Mononuclear cell (primary cell): ENCODE measurements at regions not wholly inside any gene's neighbourhood (a gene's known extent, or its start where the extent isn't known, plus 50 kb on each side); places are given as distances from the start of the nearest gene placed in this dataset.

Experiments
- H3K27me3 ChIP-seq: 2 replicates; pipeline ENCODE4 v1.6.0; 2011; ENCODE audit warnings: low read length, control low read depth; ENCODE audit not compliant: insufficient read depth
- H3K4me1 ChIP-seq: 2 replicates; pipeline ENCODE4 v1.5.1; 2011; ENCODE audit warnings: mild to moderate bottlenecking, low read length, control low read depth; ENCODE audit not compliant: insufficient read depth
- H3K4me3 ChIP-seq: 2 replicates; pipeline ENCODE4 v1.5.1; 2011; ENCODE audit warnings: mild to moderate bottlenecking, low read length, moderate library complexity
- H3K9me3 ChIP-seq: 2 replicates; pipeline ENCODE4 v1.5.1; 2011; ENCODE audit warnings: low read depth, mild to moderate bottlenecking, control low read depth, low read length

DNA sequence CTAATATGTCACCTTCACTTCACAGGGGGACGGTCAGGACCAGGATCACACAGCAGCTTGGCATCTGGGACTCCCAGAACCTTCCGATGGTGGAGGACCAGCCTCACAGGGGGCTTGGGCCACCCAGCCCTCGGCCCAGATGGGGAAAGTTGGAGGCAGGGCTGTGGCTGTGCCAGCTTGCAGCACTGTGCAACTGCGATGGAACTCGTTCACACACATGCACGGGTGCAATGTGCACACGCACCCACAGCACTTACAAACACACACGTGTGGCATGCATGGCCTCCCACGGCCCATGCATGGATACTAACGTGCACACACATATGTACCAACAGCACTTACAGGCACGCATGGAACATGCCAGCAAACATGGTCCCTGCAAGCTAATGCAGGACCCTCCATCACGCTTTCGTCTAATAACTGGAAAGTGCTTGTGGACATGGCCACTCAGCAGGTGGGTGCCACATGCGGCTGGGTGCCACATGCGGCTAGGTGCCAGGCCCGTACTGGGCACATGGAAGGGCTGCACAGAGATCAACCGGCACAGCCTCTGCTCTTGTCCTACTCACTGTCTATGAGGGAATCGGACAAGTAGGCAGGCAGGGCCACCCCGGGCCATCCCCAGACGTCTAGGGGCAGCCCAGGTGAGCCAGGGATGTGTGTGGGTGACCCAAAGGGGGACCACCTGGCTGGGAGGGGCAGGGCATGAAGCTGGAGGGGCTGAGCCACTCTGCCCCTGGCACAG is 63.2 kb downstream of the ADRA2C start:
- Histone ChIP-seq H3K4me3 (no peak overlapping the region), H3K4me1 (no peaks in the 10 kb centered on the region), H3K27me3 (no peaks in the 10 kb centered on the region), H3K9me3 (no peaks in the 10 kb centered on the region)

GRCh38 chr4:3829956-3830773 is 64.0 kb downstream of the ADRA2C start:
- Histone ChIP-seq H3K4me3 (no peak overlapping the region), H3K27me3 (no peaks in the 10 kb centered on the region), H3K4me1 (no peaks in the 10 kb centered on the region), H3K9me3 (no peaks in the 10 kb centered on the region)

DNA sequence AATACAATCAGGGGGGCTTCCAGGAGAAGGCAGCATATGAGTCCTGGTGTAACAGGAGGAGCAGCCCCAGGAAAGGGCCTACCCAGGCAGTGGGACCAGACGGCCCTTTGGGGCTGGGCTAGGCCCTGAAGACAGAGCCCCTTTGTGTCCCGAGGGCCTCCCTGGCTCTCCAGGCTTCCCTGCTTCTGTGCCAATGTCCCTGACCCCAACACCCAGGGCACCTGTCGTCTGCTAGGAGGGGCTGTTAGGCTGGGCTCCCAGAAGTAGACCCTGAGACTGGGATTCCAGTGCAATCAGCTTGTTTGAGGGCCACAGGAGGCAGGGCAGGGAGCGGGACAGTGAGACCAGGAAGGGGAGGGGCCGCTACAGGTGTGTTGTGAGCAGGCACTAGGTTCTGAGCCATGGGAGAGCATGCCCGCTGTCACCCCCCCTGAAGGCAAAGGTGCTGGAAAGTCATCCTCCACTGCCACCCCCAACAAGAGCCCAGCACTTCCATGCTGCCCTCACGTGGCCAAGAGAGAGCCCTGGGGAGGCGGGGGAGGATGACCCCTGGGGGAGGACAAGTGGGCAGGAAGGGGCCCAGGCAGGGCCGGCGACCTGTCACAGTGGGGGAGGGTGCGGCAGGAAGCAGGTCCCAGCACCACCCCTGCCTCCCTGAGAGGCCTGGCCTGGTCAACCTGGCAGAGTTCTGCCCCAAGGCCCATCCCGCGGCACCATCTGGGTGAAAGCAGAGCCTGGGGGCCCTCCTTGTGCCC is 64.8 kb downstream of the ADRA2C start:
- H3K4me1 ChIP-seq = no peaks in the 10 kb centered on the region
- H3K9me3 ChIP-seq = no peaks in the 10 kb centered on the region
- no peak overlapping the region for H3K4me3 ChIP-seq
- no peaks in the 10 kb centered on the region for H3K27me3 ChIP-seq

- no peaks in the 10 kb centered on the region for H3K9me3 ChIP-seq
- H3K4me3 ChIP-seq = no peak overlapping the region
- no peaks in the 10 kb centered on the region for H3K4me1 ChIP-seq
- H3K27me3 ChIP-seq = no peaks in the 10 kb centered on the region
Measured at GRCh38 chr4:3831529-3832150, 65.5 kb downstream of the ADRA2C start.

- Histone ChIP-seq H3K27me3 (no peaks in the 10 kb centered on the region), H3K4me3 (no peak overlapping the region), H3K4me1 (no peaks in the 10 kb centered on the region), H3K9me3 (no peaks in the 10 kb centered on the region)
Measured at GRCh38 chr4:3832536-3833220, 66.5 kb downstream of the ADRA2C start.

GRCh38 chr4:3833326-3833989 is 67.3 kb downstream of the ADRA2C start:
- no peaks in the 10 kb centered on the region for H3K9me3 ChIP-seq
- no peaks in the 10 kb centered on the region for H3K27me3 ChIP-seq
- no peaks in the 10 kb centered on the region for H3K4me1 ChIP-seq
- no peak overlapping the region for H3K4me3 ChIP-seq

GRCh38 chr4:3834186-3834662 is 68.0 kb downstream of the ADRA2C start:
- no peaks in the 10 kb centered on the region for H3K27me3 ChIP-seq
- no peaks in the 10 kb centered on the region for H3K9me3 ChIP-seq
- no peak overlapping the region for H3K4me3 ChIP-seq
- no peaks in the 10 kb centered on the region for H3K4me1 ChIP-seq

GRCh38 chr4:3834663-3835521 is 68.7 kb downstream of the ADRA2C start:
- H3K4me3 ChIP-seq = no peak overlapping the region
- no peaks in the 10 kb centered on the region for H3K9me3 ChIP-seq
- no peaks in the 10 kb centered on the region for H3K4me1 ChIP-seq
- H3K27me3 ChIP-seq = no peaks in the 10 kb centered on the region

GRCh38 chr4:3835527-3836405 is 69.6 kb downstream of the ADRA2C start:
- no peaks in the 10 kb centered on the region for H3K9me3 ChIP-seq
- H3K4me1 ChIP-seq = no peaks in the 10 kb centered on the region
- no peaks in the 10 kb centered on the region for H3K27me3 ChIP-seq
- H3K4me3 ChIP-seq = no peak overlapping the region

- Histone ChIP-seq H3K4me1 (no peaks in the 10 kb centered on the region), H3K9me3 (no peaks in the 10 kb centered on the region), H3K27me3 (no peaks in the 10 kb centered on the region), H3K4me3 (no peak overlapping the region)
Measured at GRCh38 chr4:3836406-3836755, 70.2 kb downstream of the ADRA2C start.

DNA sequence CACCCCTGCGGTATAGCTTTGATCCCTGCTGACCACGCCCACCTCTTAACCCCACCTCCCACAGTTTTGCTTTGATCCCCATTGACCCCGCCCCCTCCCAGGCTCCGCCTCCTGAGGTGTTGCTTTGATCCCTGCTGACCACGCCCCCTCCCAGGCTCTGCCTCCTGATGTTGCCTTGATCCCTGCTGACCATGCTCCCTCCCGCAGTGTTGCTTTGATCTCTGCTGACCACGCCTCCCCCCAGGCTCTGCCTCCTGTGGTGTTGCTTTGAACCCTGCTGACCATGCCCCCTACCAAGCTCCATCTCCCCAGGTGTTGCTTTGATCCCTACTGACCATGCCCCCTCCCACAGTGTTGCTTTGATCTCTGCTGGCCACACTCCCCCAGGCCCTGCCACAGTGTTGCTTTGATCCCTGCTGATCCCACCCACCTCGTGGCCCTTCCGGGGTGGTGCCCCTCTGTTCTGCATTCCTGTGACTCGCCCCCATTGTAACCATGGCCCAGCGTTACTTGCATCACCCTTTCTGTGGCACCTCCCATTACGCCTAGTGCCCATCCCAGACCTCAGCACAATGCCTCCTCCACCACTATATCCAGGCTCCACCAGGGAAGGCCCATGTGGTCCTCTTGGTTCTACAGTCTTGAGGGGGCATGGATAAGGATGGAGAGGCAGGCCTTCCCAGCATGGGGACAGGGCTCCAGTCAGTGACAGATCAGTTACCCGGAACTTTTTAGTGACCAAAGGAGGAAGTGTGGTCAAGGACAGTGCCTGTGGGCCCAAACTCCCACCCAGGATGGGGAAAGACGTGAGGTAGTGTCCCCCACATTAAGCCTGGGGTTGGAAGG is 70.8 kb downstream of the ADRA2C start:
- Histone ChIP-seq H3K4me1 (no peaks in the 10 kb centered on the region), H3K27me3 (no peaks in the 10 kb centered on the region), H3K9me3 (no peaks in the 10 kb centered on the region), H3K4me3 (no peak overlapping the region)
